HEK293T (cell line): ENCODE measurements at regions not wholly inside any gene's neighbourhood (a gene's known extent, or its start where the extent isn't known, plus 50 kb on each side); places are given as distances from the start of the nearest gene placed in this dataset.

Source experiments
- FOXA1 ChIP-seq: fragments of 450-650 bp; IDR thresholded peaks from 2 replicates; pipeline ENCODE4 v1.6.1; 2016; ENCODE audit warnings: mild to moderate bottlenecking
- FOXK2 ChIP-seq: fragments of 450-650 bp; IDR thresholded peaks from 2 replicates; pipeline ENCODE4 v1.6.1; 2016; ENCODE audit warnings: mild to moderate bottlenecking
- FOXM1 ChIP-seq: fragments of 450-650 bp; IDR thresholded peaks from 2 replicates; pipeline ENCODE4 v1.6.1; 2017; ENCODE audit warnings: mild to moderate bottlenecking, borderline replicate concordance
- HDGF ChIP-seq: fragments of 450-650 bp; IDR thresholded peaks from 2 replicates; pipeline ENCODE4 v1.6.1; 2017; ENCODE audit warnings: antibody characterized with exemption, borderline replicate concordance
- NFRKB ChIP-seq: fragments of 450-650 bp; IDR thresholded peaks from 2 replicates; pipeline ENCODE4 v1.6.1; 2016; ENCODE audit warnings: mild to moderate bottlenecking, moderate library complexity

GRCh38 chr5:10920400-10920799 is 159.4 kb upstream of the DAP start:
- TF ChIP-seq FOXA1 = no peak
- TF ChIP-seq FOXK2 = no peak
- no peak for TF ChIP-seq NFRKB
- TF ChIP-seq HDGF = no peak
- TF ChIP-seq FOXM1 = no peak
